ENCODE measurements at regions not wholly inside any gene's neighbourhood (a gene's known extent, or its start where the extent isn't known, plus 50 kb on each side); places are given as distances from the start of the nearest gene placed in this dataset.
"Not testable (repeated sequence)": the region's sequence is repeated elsewhere in the genome, so short reads cannot be mapped to it uniquely, and the experiment has no call there.

DNA sequence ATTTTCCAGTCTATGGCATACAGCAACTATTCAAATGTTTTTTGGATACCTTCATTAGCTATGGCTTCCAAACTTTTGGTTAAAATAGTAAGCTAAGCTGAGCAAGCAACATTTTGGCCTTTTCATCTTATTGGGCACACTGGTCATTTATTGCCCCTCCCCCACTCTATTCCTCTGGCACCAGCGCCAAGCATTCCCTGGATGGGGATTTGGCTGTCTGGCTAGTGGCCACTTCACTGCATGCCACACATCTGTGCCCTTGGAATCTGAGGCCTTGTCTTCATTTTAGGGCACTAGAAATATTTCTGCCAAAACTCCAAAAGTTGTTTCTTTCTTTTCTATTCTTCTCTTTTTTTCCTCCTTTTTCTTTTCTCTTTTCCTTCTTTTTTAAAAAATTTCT lies 305.8 kb upstream of the POTED start:
- not testable (repeated sequence) for DNase-seq (ENCODE audit: low read depth); H3K4me3 ChIP-seq (ENCODE audit: low read depth, low read length)

DNA sequence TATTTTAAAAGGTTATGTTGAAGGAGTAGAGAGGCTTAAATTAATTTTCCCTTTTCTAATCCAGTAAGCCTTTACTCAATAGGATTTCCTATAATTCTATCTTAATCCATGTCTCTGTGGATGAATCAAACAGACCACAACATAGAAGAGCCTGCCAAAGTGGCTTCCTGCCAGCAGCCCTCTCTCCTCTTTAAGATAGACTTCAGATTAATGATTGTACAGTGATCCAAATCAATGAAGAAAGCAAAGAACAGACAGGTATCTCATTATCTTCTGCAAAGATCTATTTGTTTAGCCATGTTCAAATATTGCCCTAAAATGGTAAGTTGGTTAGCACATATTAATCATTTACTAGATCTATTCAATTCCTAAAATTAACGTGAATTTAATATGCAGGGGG lies 304.7 kb upstream of the POTED start:
- not testable (repeated sequence) for H3K4me3 ChIP-seq (ENCODE audit: low read depth, low read length); DNase-seq (ENCODE audit: low read depth)

DNA sequence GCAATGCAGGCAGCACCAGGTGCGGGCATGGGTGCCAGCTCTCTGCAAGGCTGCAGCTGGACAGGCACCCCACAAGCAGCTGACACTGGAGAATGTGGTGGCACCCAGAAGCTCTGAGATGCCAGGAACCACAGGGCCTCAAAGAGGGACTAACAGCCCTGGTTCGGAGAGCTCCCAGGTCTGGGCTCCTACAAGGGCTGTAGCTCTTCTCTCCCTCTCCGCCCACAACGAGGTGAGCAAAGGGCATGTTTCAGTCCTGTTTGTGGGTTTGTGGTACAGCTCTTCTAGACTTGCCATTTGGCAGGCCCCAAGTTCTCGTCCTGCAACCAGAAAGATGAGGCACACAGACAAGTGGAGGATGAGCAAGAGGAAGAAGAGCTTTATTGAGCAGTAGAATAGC lies 299.5 kb upstream of the POTED start:
- not testable (repeated sequence) for H3K4me3 ChIP-seq (ENCODE audit: low read depth, low read length); DNase-seq (ENCODE audit: low read depth)

DNA sequence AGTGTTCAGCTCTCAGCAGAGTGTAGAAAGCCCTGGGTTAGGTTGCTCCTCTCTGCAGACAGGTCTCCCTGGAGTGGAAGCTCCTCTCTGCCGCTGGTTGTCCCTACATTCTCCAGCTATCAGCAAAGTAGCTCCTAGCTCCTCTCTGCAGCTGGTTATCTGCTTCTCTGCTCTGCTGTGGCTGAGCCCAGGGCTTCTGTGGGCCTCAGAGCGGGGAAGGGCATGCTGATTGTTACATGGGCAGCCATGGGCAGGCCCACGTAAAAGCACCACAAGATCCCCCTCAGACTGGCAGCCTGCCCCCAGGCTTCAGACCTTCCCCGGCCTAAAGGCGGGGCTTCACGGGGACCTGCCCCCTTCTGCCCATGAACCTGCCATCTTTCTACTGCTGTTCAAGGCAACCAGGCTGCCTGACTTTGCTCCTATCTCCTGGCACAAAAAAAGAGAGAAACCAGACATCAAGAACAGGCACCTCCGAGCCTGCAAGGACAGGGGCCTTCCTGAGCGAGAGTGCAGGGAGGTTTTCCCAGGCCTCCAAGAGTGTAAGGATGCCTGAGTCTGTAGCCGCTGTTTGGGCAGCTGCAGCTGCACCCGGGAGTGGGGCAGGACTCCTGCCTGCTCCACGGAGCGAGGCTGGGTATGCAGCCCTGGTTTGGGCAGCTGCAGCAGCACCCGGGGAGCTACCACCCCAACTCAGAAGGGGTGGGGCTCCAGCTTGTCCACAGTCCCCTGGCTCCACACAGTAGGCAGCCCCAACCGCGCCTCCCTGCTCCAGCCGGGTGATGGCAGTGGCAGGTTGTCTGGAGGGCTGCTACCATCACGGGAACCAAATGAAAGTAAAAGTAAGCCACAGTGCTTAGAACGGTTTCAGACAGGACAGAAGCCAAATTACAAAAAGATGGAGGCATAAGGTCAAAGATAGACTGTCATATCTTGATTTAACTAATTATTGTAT lies 298.7 kb upstream of the POTED start:
- not testable (repeated sequence) for H3K4me3 ChIP-seq (ENCODE audit: low read depth, low read length); DNase-seq (ENCODE audit: low read depth)

DNA sequence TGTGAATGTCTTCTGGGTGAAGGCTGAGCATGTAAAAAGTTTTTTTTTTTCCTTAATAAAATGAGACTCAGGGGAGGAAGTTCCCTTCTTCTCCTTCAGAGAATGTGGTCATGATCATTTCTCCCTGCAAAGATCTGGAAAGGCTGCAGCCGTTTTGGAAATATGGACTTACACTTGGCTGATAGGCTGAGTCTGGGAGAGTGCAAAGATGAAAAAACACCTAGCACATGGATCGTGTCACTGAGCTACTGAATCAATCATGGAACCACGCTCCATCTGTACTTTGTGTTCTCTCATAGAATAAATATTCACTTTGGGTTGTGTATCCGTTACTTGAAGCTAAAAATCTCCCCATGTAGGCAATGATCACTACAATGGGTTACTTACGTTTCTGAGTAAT lies 290.9 kb upstream of the POTED start:
- not testable (repeated sequence) for H3K4me3 ChIP-seq (ENCODE audit: low read depth, low read length); DNase-seq (ENCODE audit: low read depth)

DNA sequence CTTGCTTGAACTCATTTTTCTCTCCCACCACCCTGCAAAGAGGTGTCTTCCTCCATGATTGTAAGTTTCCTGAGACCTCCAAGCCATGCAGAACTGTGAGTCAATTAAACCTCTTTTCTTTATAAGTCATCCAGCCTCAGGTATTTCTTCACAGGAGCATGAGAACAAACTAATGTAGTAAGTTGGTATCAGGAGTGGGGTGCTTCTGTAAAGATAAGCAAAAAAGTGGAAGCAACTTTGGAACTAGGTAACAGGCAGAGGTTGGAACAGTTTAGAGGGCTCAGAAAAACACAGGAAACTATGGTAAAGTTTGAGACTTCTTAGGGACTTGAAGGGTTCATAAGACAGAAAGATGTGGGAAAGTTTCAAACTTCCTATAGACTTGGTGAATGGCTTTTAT lies 287.7 kb upstream of the POTED start:
- not testable (repeated sequence) for H3K4me3 ChIP-seq (ENCODE audit: low read depth, low read length); DNase-seq (ENCODE audit: low read depth)

DNA sequence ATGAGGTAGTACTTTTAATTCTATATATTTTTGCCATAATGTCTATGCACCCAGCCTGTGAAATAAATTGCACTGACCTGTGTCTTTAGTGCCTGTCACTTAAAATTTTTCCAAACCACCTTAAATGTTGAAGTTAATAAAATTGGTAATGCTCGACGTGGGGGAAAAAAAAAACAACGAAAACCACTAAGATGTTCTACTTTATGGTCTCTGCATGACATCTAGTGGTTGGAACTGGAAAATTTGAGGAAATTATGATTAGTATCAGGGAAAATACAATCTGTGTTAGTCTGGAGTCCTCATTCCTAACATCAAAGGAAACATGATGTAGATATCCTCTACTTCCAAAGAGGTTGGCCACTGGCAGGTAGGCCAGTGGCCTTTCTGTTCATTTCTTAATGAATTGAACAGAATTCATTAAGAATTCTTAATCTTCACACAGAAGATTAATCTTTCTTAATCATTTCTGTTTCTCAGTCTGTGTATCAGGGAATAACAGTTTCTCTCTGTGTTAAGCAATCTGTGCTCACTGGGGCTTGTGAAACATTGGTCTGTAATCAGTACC lies 268.8 kb upstream of the POTED start:
- H3K4me3 ChIP-seq (ENCODE audit: low read depth, low read length), result not testable (repeated sequence)

DNA sequence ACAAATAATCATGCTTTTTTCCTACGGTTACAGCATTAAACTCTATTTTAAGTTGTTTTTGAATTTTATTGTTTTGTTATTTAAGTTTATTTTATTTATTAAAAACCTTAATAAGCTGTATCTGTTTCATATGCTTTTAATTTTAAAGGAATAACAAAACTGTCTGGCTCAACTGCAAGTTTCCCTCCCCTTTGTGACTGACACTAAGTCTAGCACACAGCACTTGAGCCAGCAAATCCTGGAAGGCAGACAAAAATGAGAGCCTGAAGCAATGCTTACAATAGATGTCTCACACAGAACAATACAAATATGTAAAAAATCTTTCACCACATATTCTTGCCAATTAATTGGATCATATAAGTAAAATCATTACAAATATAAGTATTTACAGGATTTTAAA lies 258.1 kb upstream of the POTED start:
- DNase-seq (ENCODE audit: low read depth), result peak; percentile 17
- H3K4me3 ChIP-seq (ENCODE audit: low read depth, low read length), result not testable (repeated sequence)

More for the DNA sequence above, 268.8 kb upstream of the POTED start:
- not testable (repeated sequence) for DNase-seq (ENCODE audit: low read depth)

DNA sequence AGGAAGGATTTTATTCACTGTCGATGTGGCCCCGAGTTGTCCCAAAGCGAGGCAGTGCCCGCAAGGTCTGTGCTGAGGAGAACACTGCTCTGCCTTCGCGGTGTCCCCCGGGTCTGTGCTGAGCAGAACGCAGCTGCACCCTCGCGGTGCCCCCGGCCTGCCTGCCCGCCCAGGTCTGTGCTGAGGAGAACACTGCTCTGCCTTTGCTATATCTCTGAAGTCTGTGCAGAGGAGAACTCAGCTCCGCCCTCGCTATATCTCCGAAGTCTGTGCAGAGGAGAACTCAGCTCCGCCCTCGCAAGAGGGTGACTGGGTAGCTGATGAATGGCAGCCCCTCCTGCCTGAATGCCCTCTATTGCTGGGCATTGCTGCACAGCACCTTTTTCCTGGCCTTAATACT lies 249.4 kb upstream of the POTED start:
- not testable (repeated sequence) for DNase-seq (ENCODE audit: low read depth); H3K4me3 ChIP-seq (ENCODE audit: low read depth, low read length)

DNA sequence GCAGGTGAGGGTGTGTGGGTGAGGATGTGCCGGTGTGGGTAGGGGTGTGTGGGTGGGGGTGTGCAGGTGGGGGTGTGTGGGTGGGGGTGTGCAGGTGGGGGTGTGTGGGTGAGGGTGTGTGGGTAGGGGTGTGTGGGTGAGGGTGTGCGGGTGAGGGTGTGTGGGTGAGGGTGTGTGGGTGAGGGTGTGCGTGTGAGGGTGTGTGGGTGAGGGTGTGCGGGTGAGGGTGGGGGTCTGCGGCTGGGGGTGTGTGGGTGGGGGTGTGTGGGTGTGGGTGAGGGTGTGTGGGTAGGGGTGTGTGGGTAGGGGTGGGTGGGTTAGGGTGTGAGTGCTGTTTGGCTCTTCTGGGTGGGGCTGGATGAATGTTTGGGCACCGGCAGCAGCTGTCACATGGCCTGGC lies 241.4 kb upstream of the POTED start:
- H3K4me3 ChIP-seq (ENCODE audit: low read depth, low read length), result no peak overlapping the region
- no peak for DNase-seq (ENCODE audit: low read depth)
- TF ChIP-seq, protein P1, sequence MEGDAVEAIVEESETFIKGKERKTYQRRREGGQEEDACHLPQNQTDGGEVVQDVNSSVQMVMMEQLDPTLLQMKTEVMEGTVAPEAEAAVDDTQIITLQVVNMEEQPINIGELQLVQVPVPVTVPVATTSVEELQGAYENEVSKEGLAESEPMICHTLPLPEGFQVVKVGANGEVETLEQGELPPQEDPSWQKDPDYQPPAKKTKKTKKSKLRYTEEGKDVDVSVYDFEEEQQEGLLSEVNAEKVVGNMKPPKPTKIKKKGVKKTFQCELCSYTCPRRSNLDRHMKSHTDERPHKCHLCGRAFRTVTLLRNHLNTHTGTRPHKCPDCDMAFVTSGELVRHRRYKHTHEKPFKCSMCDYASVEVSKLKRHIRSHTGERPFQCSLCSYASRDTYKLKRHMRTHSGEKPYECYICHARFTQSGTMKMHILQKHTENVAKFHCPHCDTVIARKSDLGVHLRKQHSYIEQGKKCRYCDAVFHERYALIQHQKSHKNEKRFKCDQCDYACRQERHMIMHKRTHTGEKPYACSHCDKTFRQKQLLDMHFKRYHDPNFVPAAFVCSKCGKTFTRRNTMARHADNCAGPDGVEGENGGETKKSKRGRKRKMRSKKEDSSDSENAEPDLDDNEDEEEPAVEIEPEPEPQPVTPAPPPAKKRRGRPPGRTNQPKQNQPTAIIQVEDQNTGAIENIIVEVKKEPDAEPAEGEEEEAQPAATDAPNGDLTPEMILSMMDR (IDR thresholded peaks at IDR 0.05; ENCODE audit: insufficient read depth, low read length), result no peak

DNA sequence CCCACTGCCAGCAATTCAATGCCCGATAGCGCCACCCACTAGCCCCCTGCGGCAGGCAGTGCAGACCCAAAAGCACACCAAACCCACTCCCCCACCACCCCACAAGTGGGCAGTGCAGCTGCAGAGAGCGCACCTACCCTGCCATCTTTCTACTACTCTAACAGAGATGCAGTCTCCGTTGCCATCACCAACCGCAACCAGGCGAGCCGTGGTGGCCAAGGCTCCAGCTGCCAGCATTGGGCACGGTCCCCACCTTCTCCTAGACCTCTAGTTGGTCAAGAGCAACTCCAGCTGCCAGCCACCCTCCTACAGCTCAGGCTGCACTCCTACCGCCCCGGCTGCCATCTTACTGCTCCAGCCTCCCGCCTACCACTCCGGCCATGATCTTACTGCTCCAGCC lies 236.9 kb upstream of the POTED start:
- not testable (repeated sequence) for H3K4me3 ChIP-seq (ENCODE audit: low read depth, low read length)

DNA sequence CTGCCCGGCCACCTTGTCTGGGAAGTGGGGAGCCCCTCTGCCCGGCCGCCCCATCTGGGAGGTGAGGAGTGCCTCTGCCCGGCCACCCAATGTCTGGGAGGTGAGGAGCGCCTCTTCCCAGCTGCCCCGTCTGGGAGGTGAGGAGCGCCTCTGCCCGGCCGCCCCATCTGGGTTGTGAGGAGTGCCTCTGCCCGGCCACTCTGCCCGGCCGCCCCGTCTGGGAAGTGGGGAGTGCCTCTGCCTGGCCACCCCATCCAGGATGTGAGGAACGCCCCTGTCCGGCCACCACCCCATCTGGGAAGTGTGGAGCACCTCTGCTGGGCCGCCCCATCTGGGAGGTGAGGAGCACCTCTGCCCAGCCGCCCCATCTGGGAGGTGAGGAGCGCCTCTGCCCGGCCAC lies 230.6 kb upstream of the POTED start:
- DNase-seq (ENCODE audit: low read depth); H3K4me3 ChIP-seq (ENCODE audit: low read depth, low read length): not testable (repeated sequence)

More for the DNA sequence above, 236.9 kb upstream of the POTED start:
- DNase-seq (ENCODE audit: low read depth), result not testable (repeated sequence)

DNA sequence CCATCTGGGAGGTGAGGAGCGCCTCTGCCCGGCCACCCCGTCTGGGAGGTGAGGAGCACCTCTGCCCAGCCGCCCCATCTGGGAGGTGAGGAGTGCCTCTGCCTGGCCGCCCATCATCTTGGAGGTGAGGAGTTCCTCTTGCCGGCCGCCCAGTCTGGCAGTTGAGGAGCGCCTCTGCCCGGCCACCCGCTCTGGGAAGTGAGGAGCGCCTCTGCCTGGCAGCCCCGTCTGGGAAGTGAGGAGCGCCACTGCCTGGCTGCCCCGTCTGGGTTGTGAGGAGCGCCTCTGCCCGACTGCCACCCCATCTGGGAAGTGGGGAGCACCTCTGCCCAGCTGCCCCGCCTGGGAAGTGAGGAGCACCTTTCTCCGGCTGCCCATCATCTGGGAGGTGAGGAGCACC lies 230.0 kb upstream of the POTED start:
- DNase-seq (ENCODE audit: low read depth); H3K4me3 ChIP-seq (ENCODE audit: low read depth, low read length): not testable (repeated sequence)

DNA sequence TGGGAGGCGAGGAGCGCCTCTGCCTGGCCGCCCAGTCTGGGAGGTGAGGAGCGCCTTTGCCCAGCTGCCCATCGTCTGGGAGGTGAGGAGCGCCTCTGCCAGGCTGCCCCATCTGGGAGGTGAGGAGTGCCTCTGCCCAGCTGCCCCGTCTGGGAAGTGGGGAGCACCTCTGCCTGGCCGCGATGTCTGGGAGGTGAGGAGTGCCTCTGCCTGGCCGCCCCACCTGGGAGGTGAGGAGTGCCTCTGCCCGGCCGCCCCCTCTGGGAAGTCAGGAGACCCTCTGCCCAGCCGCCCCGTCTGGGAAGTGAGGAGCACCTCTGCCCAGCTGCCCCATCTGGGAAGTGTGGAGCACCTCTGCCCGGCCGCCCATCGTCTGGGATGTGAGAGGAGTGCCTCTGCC lies 229.0 kb upstream of the POTED start:
- not testable (repeated sequence) for DNase-seq (ENCODE audit: low read depth); H3K4me3 ChIP-seq (ENCODE audit: low read depth, low read length)

DNA sequence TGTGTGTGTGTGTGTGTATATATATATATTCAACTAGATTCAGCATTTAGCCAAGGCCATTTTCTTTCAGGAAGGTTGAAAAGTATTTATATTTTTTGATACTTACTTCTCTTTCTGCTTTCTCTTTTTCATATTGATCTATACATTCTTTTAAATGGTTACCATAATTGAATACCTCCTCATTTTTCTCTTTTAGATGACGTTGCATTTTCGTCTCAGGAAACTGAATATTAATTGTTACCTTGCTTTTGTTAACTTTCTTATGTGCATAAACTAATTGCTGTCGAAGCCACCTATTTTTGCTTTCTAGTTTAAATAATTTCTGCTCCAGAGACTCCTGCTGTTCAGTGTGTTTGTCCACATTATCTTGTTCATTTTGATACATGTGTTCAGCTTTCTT lies 225.4 kb upstream of the POTED start:
- H3K4me3 ChIP-seq (ENCODE audit: low read depth, low read length); DNase-seq (ENCODE audit: low read depth): not testable (repeated sequence)

DNA sequence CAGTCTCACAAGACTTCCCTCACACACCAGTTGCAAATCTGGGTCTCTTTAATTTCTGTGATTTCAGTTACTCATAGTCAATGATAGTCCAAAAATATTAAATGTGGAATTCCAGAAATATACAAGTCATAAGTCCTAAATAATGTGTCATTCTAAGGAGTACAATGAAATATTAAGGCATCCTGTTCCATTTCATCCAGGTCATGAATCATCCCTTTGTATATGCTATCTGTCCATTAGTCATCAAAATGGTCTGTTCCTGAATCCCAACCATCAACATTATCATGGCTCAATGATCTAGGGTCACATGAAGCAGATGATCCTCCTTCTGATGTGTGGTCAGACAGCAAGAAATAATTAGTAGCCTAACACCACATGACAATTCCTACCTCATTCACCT lies 200.4 kb upstream of the POTED start:
- DNase-seq (ENCODE audit: low read depth); H3K4me3 ChIP-seq (ENCODE audit: low read depth, low read length): not testable (repeated sequence)

DNA sequence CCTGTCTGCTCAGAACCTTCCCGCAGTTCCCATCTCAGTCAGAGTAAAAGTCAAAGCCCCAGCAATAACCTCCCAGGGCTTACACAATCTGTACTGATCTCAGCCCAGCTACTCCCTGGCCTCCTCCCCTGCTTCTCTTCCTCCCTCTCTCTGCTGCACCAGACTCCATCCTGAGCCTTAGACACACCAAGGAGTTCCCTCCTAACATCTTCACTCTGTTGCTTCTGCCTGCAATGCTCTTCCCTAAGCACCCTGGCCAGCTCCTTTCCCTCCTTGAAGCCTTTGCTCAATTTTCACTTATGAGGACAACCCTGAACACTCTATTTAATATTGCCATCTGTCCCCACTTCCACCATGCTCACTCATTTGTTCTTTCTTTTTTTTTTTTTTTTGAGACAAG lies 173.7 kb upstream of the POTED start:
- not testable (repeated sequence) for H3K4me3 ChIP-seq (ENCODE audit: low read depth, low read length); DNase-seq (ENCODE audit: low read depth)

DNA sequence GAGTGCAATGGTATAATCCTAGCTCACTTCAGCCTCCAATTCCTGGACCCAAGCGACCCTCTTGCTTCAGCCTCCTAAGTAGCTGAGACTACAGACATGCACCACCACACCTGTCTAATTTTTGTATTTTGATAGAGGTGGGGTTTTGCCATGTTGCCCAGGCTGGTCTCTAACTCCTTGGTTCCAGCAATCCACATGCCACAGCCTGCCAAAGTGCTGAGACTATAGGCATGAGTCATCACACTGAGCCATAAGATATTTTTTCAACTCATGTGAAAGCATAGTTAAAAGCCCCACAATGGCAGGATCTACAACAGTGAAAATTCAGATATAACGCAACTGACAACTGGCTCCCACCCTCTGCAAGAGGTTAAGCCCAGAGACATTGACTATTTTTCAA lies 161.8 kb upstream of the POTED start:
- not testable (repeated sequence) for H3K4me3 ChIP-seq (ENCODE audit: low read depth, low read length); DNase-seq (ENCODE audit: low read depth)

Data from fibroblast of the aortic adventitia (primary cell).